ENCODE measurements at regions not wholly inside any gene's neighbourhood (a gene's known extent, or its start where the extent isn't known, plus 50 kb on each side); places are given as distances from the start of the nearest gene placed in this dataset.

- DNase-seq = no peak
Measured at GRCh38 chr7:67947191-67947590, 950.6 kb downstream of the TYW1 start.

- DNase-seq = no peak
Measured at GRCh38 chr7:67947646-67948045, 951.0 kb downstream of the TYW1 start.

GRCh38 chr7:67950321-67951083 lies 953.9 kb downstream of the TYW1 start:
- DNase-seq = no peak

- no peak for DNase-seq
Measured at GRCh38 chr7:67955061-67955460, 958.4 kb downstream of the TYW1 start.

- no peak for DNase-seq
Measured at GRCh38 chr7:67962863-67963262, 966.2 kb downstream of the TYW1 start.

GRCh38 chr7:67976490-67976889 lies 979.9 kb downstream of the TYW1 start:
- DNase-seq = no peak

GRCh38 chr7:67983486-67983885 lies 986.9 kb downstream of the TYW1 start:
- no peak for DNase-seq

- no peak for DNase-seq
Measured at GRCh38 chr7:67984326-67984725, 987.7 kb downstream of the TYW1 start.

GRCh38 chr7:67989142-67989541 lies 992.5 kb downstream of the TYW1 start:
- no peak for DNase-seq

GRCh38 chr7:67990003-67990402 lies 993.4 kb downstream of the TYW1 start:
- DNase-seq = no peak

GRCh38 chr7:67990716-67991115 lies 994.1 kb downstream of the TYW1 start:
- DNase-seq = no peak

- DNase-seq = no peak
Measured at GRCh38 chr7:67992287-67992686, 995.7 kb downstream of the TYW1 start.

- DNase-seq = no peak
Measured at GRCh38 chr7:68005992-68006391, 1009.4 kb downstream of the TYW1 start.

GRCh38 chr7:68006619-68007018 lies 1010.0 kb downstream of the TYW1 start:
- DNase-seq = no peak

GRCh38 chr7:68009716-68010115 lies 1013.1 kb downstream of the TYW1 start:
- DNase-seq = no peak

- DNase-seq = no peak
Measured at GRCh38 chr7:68014031-68014736, 1017.6 kb downstream of the TYW1 start.

- no peak for DNase-seq
Measured at GRCh38 chr7:68015122-68015977, 1018.7 kb downstream of the TYW1 start.

GRCh38 chr7:68015978-68016532 lies 1019.4 kb downstream of the TYW1 start:
- no peak for DNase-seq

- no peak for DNase-seq
Measured at GRCh38 chr7:68020102-68020501, 1023.5 kb downstream of the TYW1 start.

- no peak for DNase-seq
Measured at GRCh38 chr7:68025369-68025768, 1028.7 kb downstream of the TYW1 start.

GRCh38 chr7:68030530-68030929 lies 1033.9 kb downstream of the TYW1 start:
- no peak for DNase-seq

GRCh38 chr7:68031180-68031943 lies 1034.7 kb downstream of the TYW1 start:
- DNase-seq = no peak

All from GOT3 (cell line).